GM18873 (cell line): ENCODE measurements at regions not wholly inside any gene's neighbourhood (a gene's known extent, or its start where the extent isn't known, plus 50 kb on each side); places are given as distances from the start of the nearest gene placed in this dataset.

Experiments
- ATAC-seq: cut with Tn5 transposase; IDR thresholded peaks from one replicate; pipeline ENCODE4 v1.9.1; 2021; ENCODE audit warnings: mild to moderate bottlenecking, moderate library complexity, moderate number of reproducible peaks; ENCODE audit not compliant: unreplicated experiment, low FRiP score

GRCh38 chr2:237167934-237168333 is 82.2 kb downstream of the COPS8 start:
- no peak for ATAC-seq

DNA sequence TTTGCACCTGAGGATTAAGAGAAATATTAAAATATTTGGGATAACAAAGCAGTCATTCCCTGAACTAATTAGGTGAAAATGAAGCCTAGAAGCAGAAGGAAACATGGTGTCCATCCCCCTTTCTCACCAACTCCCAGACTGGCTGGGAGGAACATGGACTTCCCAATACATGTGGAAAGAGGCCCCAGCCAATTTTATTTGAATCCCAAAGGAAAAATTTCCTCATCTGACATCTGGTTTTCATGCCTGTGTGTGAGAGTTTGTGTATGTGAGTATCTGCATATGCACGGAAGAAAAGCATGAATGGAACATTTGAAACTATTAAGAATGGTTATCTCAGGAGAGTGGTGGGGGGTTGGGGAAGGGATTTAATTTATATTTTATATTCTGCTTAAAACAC is 84.3 kb downstream of the COPS8 start:
- no peak for ATAC-seq

- no peak for ATAC-seq
Observed at GRCh38 chr2:237171396-237171795, 85.7 kb downstream of the COPS8 start.

DNA sequence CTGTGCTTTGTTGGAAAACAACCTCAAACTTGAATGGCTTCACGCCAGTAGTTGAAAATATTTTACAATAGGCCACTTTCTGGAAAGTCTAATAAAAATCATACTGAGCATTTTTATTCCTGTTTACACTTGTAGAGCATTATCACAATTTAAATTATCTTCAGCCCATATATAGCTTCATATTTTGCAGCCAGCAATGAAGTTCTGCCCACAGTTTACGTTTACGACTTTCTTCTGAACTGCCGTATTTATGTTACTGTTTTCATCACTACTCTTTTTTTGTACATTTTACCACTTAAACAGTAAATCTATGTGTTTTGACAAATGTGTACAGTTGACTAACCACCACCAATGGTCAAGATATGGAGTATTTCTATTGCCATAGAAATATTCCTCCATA is 86.2 kb downstream of the COPS8 start:
- no peak for ATAC-seq

DNA sequence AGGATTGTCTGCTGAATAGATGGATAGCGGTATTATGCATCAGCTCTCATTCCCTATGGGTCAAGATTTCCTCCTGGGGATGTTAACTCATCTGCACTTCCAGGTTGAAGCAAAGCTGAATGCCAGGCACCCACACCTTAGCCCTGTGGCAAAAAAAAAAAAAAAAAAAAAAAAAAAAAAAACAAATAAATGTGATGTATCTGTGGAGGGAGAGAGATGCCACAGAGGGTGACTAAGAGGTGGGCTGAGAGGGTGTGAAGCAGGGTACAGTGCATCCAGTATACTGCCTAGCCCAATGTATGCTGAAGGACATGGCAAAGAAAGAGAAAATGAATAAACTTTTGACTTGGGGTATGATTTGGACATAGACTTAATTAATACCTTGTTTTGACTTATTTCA is 91.4 kb downstream of the COPS8 start:
- ATAC-seq: no peak

DNA sequence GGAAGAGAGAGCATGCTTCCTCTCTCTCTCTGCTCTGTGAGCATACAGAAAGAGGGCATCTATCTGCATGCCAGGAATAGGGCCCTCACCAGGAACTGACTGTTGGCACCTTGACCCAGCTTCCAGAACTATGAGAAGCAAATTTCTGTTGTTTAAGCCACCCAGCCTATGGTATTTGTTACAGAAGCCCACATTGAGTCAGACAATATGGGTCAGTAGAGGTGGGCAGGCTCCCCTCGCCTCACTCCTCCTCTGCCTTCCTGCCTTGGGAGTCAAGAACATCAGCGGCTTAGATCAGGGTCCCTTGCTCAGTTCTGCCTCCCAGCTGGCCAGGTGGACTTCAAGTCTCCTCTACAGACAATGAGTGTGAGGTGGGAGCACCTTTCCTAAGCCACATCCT is 92.3 kb downstream of the COPS8 start:
- no peak for ATAC-seq

DNA sequence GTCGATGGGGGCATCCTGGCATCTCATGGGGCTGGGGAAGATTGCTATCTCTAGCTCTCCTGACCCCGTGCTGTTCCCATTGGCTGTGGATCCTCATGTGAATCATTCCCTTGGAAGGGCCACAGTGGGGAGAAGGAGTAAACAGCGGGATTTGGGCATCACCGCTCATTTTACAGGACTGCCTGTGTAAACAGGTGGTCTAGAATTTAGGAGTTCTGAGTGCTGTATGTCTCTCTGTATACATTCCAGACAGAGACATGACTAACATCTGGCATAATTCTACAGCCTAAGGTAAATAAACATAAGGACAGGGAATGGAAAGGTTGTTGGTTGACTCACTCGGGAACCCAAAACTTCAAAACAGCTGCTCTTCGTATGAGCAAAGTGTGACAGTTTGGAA is 92.7 kb downstream of the COPS8 start:
- ATAC-seq: no peak

- no peak for ATAC-seq
Observed at GRCh38 chr2:237179161-237179560, 93.5 kb downstream of the COPS8 start.

- ATAC-seq: no peak
Observed at GRCh38 chr2:237180187-237180586, 94.5 kb downstream of the COPS8 start.

DNA sequence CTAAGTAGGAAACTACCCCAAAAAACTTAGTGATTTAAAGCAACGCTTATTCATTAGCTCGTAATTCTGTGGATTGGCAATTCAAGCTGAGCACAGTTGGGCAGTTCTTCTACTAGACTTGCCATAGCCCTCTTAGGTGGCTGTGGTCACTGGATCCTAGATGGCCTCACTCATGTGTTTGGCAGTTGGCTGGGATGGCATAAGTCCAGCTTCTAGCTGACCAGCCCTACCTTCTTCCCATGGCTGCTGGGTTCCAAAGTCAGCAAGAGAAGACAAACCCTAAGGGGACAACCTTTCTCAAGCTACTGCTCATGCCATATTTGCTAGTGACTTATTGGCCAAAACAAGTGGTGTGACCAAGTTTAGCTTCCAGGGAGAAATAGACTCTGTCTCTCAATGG is 95.3 kb downstream of the COPS8 start:
- ATAC-seq: no peak

GRCh38 chr2:237181844-237182243 is 96.2 kb downstream of the COPS8 start:
- ATAC-seq: no peak

GRCh38 chr2:237182422-237183123 is 96.9 kb downstream of the COPS8 start:
- no peak for ATAC-seq

DNA sequence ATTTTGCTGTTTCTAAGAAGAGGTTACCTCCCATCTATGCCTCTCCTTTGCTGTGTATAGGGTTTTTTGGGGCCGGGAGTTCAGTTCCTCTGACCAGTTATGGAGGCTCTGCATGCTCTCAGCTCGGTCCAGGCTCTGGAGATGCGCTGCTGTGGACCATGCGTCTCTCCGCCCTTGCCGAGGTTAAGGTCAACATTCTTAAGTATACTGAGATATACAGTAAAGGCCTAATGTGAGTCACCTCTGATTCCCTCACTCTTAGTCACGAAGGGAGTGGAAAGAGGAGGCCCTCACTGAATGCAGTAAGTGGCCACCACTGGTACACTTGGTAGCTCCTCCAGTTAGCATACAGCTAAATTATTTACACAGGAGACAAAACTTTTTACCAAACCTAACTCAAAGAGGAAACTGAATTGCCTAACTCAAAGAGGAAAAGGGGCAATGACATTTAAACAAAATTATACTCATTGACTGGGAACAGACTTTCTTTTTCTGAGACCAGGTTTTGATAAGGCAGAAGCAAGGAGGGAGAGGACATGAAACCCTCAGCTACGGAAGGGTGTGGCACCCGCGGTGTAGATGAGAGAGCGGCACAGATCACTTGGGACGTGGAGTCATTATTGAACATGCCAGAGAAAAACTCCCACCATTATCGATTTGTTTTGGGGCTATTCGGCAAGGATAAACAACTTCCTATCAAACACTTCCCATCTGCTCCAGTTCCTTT is 98.7 kb downstream of the COPS8 start:
- ATAC-seq: no peak

DNA sequence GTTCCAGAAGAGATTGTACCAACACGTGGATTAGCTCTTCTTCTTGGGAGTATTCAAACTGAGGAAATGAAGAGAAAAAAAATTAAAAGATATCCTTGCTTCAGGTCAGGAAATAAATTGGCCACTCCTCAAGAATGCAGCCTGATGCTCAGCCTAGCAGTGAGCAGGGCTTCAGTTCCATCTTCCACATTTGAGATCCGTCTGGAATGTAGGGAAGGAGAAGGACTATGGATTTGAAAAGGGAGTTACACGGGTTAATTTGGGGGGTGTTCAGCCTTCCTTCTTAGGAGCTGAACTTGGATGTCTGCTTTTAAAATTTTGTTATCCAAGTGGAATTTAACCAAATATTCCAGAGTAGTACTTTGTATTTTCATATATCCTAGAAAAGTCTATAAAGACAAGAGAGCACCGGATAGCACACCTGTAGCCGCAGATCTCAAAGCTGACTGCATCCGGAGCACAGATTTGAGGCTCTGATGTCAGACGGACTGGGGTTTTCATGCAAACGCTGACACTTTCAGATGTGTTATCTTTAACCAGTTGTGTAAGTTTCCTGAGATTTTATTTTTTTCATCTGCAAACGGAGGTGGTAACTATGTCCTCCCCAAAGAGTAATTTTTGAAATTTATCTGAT is 99.3 kb downstream of the COPS8 start:
- no peak for ATAC-seq

GRCh38 chr2:237185553-237185925 is 99.8 kb downstream of the COPS8 start:
- ATAC-seq: no peak

DNA sequence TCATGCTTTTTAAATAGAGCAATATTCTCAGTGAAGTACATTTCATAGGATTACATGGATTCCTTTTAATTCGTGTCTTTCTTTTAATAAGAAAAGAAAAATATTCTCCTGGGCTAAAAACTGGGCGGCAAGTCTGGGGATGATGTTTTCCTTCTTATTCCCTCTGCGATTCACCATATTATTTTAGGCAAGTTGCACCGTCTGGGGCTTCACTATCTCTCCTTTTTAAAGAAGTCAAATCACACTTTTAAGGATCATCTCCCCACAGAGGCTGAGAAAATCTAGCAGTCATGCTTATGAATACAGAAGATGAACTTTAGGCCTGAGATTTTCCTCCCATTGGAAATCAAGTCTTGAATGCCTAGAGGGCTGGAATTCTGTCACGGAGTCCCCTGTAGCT is 104.1 kb downstream of the COPS8 start:
- no peak for ATAC-seq

DNA sequence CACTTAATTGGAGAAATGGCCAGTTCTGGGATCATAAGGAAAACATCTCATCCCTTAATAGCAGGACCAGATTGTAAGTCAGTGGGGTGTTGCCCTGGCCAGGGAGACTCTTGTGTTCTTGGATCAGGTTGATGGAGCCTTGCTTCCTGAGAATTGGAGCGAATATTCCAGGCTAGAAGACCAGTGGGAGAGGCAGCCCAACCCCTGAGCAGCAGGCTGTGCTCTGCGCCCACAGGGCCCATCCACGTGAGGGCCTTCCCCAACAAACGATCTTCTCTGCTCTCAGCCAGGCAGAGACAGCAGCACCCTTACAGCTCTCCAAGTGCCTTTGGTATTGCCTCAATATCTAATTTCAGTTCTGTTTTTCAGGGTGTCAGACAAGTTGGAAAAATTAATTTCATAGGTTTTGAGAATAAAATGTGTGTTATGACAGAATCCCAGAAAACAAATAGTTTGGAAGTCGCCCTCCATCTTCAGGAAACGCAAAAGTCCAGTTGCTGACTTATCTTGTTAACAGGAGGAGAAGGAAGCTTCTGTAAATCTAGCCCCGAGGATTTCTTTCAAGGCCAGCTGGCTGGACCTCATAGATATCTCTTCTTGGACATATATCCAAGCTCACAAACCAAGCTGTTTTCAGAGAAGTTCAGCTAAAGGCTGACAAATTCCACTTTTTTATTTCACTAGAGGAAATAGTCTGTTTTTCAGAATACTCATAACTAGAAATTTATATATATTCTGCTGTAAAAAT is 105.5 kb downstream of the COPS8 start:
- no peak for ATAC-seq

- no peak for ATAC-seq
Observed at GRCh38 chr2:237191714-237192081, 106.0 kb downstream of the COPS8 start.

- ATAC-seq: no peak
Observed at GRCh38 chr2:237192881-237193280, 107.2 kb downstream of the COPS8 start.

GRCh38 chr2:237193436-237193835 is 107.7 kb downstream of the COPS8 start:
- no peak for ATAC-seq

DNA sequence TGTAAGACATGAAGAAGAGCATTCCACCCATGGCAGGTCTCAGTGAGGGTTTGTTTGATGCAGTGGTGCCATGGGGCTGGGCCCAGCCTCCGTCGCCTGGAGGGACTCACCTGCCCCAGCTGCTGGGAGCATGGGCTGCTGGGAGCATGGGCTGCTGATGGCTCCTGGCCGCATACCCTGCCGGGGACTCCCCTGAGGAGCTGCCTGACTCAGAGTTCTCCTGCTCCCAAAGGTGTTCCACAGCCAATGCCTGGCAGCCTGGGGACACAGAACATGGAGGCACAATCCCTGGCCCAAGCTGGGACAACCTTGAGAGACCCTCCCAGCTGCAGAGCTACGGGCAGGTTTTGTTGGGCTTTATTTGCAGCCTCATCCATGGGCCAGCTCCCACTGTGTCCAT is 108.4 kb downstream of the COPS8 start:
- ATAC-seq: no peak
